HFF-Myc (cell line): ENCODE measurements at regions not wholly inside any gene's neighbourhood (a gene's known extent, or its start where the extent isn't known, plus 50 kb on each side); places are given as distances from the start of the nearest gene placed in this dataset.

Source experiments
- DNase-seq: peaks from one replicate; pipeline ENCODE4 v3.0.0-alpha.2; 2011; ENCODE audit warnings: low read depth; ENCODE audit errors: extremely low read depth
- H3K4me3 ChIP-seq: replicated peaks from 2 replicates; pipeline ENCODE4 v1.5.1; 2011; ENCODE audit warnings: low read depth, mild to moderate bottlenecking, control low read depth, low read length
- CTCF ChIP-seq: IDR thresholded peaks from 2 replicates; pipeline ENCODE4 v1.5.1; 2012; ENCODE audit warnings: mild to moderate bottlenecking, low read depth, low read length, control low read depth; ENCODE audit errors: missing control alignments

- no peak for DNase-seq
- no peak for TF ChIP-seq CTCF
These were observed 250.7 kb upstream of the ARHGAP20 start for GRCh38 chr11:110962921-110963320.

GRCh38 chr11:110960167-110960566 is 247.9 kb upstream of the ARHGAP20 start:
- no peak for DNase-seq
- TF ChIP-seq CTCF, result no peak
- no peak overlapping the region for H3K4me3 ChIP-seq

More at GRCh38 chr11:110962921-110963320, 250.7 kb upstream of the ARHGAP20 start:
- no peak overlapping the region for H3K4me3 ChIP-seq

GRCh38 chr11:110958216-110958615 is 246.0 kb upstream of the ARHGAP20 start:
- no peak for TF ChIP-seq CTCF
- H3K4me3 ChIP-seq, result no peak overlapping the region
- no peak for DNase-seq

GRCh38 chr11:110955776-110956175 is 243.5 kb upstream of the ARHGAP20 start:
- no peak for DNase-seq

GRCh38 chr11:110951950-110952503 is 239.8 kb upstream of the ARHGAP20 start:
- no peak overlapping the region for H3K4me3 ChIP-seq
- TF ChIP-seq CTCF, result no peak
- no peak for DNase-seq

More at GRCh38 chr11:110955776-110956175, 243.5 kb upstream of the ARHGAP20 start:
- TF ChIP-seq CTCF, result no peak
- no peak overlapping the region for H3K4me3 ChIP-seq

GRCh38 chr11:110951037-110951949 is 239.1 kb upstream of the ARHGAP20 start:
- DNase-seq, result no peak
- TF ChIP-seq CTCF, result no peak
- no peak overlapping the region for H3K4me3 ChIP-seq
